HG03469 (cell line): ENCODE measurements at regions not wholly inside any gene's neighbourhood (a gene's known extent, or its start where the extent isn't known, plus 50 kb on each side); places are given as distances from the start of the nearest gene placed in this dataset.
"Not testable (repeated sequence)": the region's sequence is repeated elsewhere in the genome, so short reads cannot be mapped to it uniquely, and the experiment has no call there.

Source experiments
- ATAC-seq: cut with Tn5 transposase; IDR thresholded peaks from one replicate; pipeline ENCODE4 v1.9.1; 2021; ENCODE audit warnings: mild to moderate bottlenecking, moderate library complexity, moderate number of reproducible peaks; ENCODE audit not compliant: unreplicated experiment

DNA sequence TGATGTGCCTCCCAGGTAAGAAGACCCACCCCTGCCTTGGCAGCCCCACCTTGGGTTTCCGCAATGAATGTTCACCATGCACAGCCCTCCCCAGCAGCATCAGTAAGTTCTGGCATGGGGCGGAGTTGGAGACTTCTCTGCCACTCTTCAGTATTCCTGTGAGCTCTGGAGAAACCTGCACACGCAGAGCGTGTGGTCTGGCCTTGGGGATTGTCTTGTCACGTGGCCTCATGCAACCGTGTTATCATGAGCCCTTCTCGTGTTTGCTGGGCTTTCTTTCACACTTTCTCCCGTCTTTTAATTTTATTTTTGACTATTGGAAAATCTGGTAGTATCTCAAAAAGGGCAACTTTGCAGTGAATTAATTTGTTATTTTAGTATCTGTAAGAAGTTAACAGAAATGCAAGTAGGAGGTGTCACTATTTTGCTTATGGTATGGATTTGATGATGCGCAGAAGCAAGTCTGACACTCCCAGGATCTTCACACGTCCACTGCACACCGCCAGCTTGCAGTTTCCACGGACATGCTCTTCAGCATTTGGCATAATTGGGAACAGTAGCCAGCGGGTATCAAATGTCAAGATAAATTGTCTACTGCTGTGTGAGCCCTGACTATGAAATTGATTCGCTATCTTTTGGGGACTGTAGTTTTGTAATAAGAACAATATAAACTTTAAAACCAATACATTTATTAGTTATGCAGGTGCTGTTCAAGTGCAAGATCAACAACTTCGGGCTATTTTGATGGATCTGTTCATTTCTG is 463.5 kb downstream of the QKI start:
- ATAC-seq: no peak

DNA sequence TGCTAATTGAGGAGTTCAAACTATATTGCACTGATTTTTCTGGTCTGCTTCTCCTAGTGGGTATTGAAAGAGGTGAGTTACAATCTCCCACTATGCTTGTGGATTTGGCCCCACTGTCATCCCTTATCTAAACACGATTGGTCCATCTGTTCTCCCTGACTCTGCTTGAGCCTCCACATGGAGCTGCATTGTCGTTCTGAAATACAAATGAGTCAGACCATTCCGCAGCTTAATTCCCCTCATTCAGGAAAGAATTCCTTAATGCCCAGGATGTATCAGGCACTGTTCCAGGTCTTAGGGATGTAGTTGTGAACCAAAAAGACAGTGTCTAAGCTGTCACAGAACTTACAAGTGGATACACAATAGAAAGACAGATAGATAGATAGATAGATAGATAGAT is 461.9 kb downstream of the QKI start:
- ATAC-seq: no peak

DNA sequence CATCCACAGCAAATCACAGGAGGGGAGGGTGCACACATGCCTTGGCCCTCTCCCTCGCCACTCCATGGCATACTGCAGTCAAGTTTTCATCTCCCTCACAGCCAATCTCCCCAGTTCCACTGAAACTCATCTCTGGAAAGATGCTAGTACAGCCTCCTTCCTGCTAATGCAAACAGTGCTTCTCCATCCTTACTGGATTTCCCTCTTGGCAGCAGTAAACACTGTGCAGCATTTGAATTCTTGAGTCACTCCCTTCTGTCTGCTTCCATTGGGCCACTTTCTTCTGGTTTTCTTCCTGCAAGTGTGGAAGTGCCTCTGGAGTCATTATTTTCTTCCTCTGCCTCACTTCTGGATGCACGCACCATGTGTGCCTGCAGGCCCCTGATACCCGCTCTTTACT is 460.3 kb downstream of the QKI start:
- no peak for ATAC-seq

DNA sequence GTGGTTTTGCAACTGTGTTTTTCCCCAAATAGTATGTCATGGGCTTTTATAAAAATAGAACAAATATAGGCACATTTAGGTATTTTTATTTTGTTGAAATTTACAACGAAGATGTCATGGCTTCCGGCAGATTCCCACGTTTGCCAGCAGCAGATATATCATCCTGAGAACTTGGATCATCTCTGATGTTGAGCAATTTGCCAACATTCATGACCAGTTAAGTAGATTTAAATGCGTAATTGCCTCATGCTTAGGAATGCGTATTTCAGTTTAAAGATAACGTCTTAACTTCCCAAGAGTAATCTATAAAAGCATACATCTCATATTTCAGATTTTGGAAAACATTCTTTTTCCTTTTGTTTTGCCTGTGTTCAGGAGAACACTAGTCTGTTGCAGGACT is 457.8 kb downstream of the QKI start:
- no peak for ATAC-seq

DNA sequence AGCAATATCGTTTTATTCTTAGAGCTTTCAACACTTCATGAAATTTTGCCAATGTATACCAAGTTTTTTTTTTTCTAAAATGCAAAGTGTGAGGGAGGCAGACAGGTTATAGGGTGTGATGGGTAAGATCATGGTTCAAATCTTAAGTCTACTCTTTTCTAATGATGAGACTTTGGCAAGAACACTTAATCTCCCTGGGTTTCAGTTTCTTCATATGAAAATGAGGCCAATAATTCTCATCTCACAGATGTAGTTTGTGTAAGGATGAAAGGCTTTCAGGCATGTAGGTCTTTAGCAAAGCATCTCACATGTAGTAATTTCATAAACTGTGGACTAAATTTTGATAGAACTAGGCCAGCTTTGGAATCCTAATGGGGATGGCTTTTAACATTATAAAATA is 457.1 kb downstream of the QKI start:
- no peak for ATAC-seq

DNA sequence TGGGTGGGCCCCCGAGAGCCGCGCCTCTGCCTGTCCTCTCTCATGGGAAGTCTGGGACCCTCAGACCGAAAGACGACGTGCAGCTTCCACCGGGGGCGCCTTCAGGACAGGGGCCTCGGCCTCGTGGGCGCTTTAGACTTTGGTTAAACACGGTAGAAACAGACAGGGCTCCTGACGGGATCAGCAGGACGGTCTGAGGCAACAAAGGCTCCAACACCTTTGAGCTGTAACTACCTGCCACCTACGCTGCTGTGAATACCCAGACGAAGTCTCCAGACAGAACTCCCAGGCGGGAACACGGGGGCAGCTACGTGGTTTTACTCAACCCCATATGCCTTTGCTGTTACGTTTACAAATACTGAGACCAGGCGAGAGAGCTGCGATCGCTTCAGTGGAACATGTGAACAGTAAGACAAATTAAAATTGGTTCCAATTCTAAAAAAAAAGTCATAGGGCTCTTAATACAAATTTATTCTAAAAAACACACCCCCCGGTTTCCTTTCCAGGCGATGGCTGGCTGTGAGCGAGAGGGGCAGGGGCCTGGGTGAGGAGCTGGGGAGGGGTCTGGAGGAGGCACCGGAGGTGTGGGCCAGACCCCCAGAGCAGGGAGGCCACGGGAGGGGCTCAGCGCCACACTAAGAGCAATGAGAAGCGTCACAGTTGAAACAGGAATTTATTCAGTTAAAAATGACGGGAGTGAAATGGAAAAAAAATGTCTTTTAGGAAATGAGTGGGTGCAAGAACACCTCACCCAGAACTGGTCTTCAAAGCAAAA is 453.2 kb downstream of the QKI start:
- ATAC-seq: no peak

DNA sequence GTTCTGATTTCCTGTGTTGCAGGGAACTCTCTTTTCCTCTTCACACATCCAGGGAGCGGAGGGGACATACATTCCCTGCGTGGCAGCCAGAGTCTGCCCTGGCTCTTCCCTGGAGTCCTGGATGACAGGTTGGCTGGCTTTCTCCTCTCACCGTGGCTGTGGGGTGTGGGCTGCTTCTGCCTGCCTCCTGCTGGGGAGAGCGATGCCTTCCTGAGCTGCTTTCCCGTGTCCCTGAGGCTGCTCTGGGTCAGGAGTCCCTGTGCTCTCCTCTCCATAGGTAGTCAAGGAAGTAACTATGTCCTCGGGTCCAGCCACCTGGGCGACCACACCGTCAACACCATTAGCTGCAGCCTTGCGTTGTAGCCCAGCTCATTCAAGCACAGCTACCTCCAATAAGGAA is 451.7 kb downstream of the QKI start:
- ATAC-seq: no peak

DNA sequence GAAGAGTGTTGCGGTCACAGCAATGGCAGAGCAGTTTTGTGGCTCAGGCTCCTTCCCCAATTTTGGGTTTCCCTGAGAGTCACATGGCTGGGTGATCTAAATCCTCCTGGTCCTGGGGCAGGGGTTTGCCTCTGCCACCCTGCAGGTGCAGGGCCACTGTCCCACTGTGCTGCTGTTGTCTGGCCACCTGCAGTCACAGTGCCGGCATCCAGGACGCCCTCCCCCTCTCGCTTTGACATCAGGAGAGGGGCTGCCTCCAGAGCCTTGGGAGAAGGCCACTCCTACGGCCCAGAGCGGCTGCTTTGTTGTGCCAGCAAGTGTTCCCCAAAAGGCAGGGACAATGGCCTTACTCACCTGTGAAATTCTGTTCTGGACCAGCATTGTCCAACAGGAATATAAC is 449.0 kb downstream of the QKI start:
- no peak for ATAC-seq

DNA sequence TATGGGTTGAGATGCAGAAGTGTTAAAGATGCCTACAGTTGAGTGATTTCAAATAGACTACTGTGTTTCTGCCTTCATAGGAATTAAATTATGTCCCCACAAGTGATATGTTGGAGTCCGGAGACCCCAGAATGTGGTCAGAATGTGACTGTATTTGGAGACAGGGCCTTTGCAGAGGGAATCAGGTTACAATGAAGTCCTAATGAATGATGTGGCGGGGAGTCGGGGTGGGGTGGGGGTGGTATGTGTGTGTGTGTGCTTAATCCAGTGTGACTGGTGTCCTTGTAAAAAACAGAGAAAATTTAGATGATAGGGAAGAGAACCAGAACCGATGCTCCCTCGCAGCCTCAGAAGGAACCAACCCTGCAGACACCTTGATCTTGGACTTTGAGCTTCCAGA is 448.2 kb downstream of the QKI start:
- ATAC-seq: no peak

DNA sequence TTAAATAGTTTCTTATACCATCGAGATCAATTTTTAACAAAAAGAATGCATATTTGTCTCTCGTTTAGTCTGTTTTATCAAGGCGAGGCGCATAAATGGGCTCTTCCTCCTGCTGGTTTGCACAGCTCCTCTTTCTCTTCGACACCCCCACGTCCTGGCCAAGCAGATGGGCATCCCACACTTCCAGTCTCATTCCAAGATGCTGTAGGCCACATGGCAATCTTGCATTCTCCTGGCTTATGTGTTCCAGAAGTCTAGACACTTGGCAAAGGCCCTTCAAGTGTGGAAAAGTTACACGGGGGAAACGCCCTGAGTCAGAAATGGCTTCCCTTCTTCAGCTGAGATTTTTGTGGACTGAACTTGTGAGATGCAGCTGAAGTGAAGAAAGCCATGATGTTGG is 447.1 kb downstream of the QKI start:
- ATAC-seq: no peak

DNA sequence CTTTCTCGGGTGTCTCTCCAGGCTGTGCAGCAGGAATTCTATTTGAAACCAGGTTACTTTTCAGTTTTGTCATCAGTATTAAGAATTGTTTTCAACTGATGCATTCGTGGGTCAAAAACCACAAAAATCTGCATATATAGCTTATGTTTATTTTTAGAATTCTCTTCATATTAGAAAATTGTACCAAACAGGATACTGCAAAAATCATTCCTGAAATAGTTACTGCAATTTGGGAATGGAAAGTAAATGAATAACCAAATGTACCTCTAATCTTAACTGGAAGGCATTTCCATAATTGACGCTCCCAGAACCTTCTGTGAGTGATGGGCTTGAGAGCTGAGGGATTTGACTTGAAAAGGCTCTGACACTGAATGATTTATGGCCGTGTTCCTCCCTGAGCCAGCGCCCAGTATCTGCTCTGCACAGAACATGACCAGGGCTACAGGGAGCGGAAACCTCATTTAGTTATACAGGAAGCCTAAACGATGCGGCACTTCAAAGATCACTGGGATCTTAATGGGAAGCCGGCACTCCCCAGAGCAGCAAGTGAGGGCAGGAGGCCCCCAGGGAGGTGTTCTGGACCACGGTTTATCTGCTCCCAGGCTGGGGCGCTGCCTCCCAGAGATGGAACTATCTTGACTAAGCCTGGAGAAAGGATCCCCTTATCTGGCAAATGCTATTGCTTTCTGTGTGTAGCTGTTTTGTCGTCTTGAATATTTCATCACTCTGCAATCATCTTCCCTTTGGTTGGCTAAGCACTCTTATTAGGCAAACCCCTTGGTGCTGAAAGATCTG is 446.0 kb downstream of the QKI start:
- ATAC-seq: no peak

DNA sequence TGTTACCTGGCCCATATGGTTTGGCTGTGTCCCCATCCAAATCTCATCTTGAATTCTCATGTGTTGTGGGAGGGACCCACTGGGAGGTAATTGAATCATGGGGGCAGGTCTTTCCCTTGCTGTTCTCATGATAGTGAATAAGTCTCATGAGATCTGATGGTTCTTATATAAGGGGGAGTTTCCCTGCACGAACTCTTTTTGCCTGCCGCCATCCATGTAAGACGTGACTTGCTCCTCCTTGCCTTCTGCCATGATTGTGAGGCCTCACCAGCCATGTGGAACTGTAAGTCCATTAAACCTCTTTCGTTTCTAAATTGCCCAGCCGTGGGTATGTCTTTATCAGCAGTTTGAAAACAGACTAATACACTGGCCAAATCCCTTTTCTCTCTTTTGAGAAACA is 444.4 kb downstream of the QKI start:
- ATAC-seq: not testable (repeated sequence)

DNA sequence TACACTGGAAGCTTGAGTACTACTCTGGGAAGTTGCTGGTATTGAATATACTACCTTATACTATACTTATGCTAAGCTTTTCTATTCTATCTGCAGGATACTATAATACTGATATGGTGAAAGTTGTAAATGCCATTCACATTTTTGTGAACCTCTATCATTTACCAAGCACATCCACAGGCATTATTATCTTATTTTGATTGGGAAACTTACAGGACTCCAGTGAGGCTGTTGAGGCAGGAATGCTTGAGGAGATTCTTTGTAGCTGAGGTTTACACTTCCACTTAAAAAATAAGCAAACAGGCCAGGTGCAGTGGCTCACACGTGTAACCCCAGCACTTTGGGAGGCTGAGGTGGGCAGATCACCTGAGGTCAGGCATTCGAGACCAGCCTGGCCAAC is 442.9 kb downstream of the QKI start:
- no peak for ATAC-seq

DNA sequence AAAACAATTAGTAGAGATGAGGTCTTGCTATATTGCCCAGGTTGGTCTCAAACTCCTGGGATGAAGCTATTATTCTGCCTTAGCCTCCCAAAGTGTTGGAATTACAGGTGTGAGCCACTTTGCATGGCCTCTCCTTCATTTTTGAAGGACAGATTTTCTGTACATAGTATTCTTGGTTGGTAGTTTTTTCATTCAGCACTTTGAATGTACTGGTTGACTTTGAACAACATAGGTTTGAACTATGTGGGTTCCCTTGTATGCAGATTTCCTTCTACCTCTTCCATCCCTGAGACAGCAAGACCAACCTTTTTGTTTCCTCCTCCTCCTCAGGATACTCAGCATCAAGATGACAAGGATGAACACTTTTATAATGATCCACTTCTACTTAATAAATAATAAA is 436.4 kb downstream of the QKI start:
- no peak for ATAC-seq

DNA sequence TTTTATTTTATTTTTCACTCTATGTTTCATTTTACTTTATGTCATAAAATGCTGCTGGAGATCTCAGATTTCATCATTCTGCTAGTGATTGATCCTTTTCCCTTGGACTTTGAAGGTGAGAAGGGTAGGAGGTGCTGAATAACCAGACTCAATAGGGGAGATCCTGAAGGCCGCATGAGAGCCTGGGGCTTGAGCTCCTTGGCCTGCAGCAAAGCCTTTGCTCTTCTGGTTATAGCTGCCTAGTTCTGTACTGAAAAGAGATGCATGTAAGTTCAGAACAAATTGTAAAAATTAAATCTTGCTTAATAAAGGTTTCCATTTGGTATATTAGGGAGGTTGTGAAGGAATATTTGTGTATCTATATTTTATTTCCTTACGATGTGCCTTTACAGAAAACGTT is 430.2 kb downstream of the QKI start:
- no peak for ATAC-seq

DNA sequence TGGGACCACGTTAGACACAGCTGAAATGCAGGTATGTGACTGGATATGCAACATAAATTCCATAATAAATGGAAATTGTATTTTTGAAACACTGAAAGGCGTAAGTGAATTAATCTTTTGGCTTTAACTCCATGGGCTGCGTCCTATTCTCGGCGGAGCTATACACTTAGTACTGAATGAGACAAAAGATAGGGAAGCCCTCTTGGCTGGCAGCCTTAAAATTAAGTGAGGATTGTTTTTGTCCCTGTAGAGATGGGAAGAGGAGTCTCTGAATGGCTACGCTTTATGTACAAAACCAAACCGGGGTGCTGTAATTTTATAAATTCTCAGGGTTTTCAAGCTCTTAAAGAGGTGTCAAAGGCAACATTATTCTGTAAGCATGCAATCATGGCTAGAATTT is 429.8 kb downstream of the QKI start:
- no peak for ATAC-seq

DNA sequence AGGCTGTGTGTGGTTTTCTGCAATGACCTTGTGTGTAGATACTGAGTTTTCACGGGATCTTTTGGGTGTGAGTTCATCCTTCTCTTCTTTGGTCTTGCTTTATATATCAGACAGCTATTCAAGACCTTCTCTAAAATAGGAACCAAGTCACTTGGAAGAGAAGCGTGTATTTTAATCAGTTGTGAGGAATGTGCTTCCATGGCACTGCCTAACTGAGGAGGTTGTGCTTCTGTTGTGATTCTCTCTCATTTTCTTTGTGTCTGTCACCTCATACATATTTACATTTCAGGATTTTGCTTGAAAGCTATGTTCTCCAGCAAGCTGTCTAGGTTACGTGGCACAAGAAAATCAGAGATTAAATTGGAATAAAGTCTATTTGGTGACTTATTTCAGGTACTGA is 428.7 kb downstream of the QKI start:
- no peak for ATAC-seq

DNA sequence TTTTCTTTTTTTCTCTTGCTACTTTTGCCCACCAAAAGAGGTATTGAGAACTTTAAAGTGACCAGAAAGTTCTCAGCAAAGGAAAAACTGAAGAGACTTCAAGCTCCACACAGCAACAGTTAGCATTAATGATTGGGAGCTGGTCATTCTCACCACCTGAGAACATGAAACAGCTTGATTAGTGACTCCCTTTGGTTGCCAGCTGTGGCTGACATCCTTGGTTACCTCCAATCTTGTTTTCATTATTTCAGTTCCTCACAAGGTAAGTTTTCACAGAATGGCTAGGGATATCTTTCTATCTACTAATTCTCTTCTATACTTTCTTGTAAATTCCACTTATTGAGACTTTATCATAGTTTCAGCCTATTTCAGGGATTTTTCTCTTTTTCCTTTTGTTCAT is 427.9 kb downstream of the QKI start:
- ATAC-seq: peak; percentile 94

DNA sequence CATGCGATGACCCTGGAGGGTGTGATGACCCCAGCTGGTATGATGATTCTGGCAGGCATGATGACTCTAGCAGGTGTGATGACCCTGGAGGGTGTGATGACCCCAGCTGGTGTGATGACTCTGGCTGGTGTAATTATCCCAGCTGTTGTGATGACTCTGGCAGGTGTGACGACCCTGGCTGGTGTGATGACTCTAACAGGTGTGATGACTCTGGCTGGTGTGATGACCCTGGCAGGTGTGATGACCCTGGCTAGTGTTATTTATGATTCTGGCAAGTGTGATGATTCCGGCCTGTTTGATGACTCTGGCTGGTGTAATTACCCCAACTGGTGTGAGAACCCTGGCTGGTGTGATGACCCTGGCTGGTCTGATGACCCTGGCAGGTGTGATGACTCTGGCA is 427.2 kb downstream of the QKI start:
- no peak for ATAC-seq

DNA sequence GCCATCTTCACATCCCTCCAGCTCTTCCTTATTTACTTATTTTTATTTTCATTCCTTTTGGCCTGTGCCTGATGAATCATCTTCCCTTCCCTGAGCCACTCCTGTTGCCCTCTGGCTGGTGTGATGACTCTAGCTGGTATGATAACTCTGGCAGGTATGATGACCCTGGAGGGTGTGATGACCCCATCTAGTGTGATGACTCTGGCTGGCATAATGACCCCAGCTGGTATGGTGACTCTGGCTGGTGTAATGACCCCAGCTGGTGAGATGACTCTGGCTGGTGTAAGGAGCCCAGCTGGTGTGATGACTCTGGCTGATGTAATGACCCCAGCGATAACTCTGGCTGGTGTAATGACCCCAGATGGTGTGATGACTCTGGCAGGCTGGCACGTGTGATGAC is 426.8 kb downstream of the QKI start:
- ATAC-seq: no peak

DNA sequence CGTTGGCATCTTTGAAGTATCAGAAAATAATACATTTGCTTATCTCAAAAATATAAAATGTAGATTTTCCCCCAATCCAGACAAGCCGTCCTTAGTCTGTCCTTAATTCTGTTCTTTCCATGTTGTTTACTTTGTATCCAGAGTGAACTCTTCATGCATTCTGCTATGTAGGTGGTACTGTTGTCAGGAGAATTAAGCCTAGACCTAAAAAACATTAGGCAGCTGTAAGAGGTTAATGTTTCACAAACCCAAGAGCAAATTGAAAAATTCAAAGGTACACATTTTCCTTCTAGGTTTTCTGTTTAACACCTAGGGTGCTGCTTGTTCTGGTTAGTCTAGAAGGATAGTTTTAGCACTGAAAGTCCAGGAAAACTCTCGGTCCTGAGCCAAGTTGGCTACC is 426.4 kb downstream of the QKI start:
- ATAC-seq: no peak

DNA sequence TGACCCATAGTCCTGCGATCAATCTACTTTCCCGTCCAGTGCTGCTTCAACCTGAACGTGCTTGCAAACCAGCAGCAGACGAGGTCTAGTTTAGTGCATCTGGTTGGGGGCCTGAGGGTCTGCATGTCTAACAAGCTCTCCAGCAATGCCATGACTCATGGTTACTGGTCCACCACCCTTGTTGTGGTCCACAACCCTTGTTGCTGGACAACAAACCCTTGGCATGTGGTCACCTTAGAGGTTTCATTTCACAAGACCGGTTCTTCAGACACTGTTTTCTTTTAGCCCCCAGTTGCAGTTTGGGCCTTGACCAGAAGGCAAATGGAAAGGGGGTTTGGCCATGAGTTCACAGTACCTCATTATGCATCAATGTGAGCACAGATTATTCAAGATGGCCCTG is 424.8 kb downstream of the QKI start:
- no peak for ATAC-seq
